IMR-90 (cell line): ENCODE measurements at regions not wholly inside any gene's neighbourhood (a gene's known extent, or its start where the extent isn't known, plus 50 kb on each side); places are given as distances from the start of the nearest gene placed in this dataset.

Experiments used
- ATAC-seq: fragments of 200-7000 bp; cut with Tn5 transposase; 2 replicates; pipeline ENCODE4 v1.9.1; 2020; ENCODE audit warnings: low read depth, mild to moderate bottlenecking, moderate library complexity
- BruUV-seq: library from RNA; stranded (reverse); fragments of 400-500 nt; replicated peaks from 2 replicates; lab custom pipeline; 2021; lab: Mats Ljungman, UMichigan
- CTCF ChIA-PET: fragments of 300-600 bp; formaldehyde crosslinking; extraction: SDS; loops from one replicate; lab custom pipeline; 2021; ENCODE audit warnings: antibody characterized with exemption; lab: Yijun Ruan, JAX
- POLR2A ChIA-PET: fragments of 300-600 bp; sonication (Branson Sonifier 250); formaldehyde crosslinking; loops from one replicate; lab custom pipeline; 2022; ENCODE audit warnings: antibody characterized with exemption; ENCODE audit not compliant: unreplicated experiment; lab: Charles Lee
- DNase-seq: peaks from one replicate; pipeline ENCODE4 v3.0.0; 2013
- H2AFZ ChIP-seq: replicated peaks from 2 replicates; pipeline ENCODE3; 2013; ENCODE audit warnings: low read length, mild to moderate bottlenecking; ENCODE audit not compliant: poor library complexity
- H2AK5ac ChIP-seq: 2 replicates; pipeline ENCODE4 v1.6.1; 2013; ENCODE audit warnings: low read depth, low read length, inconsistent platforms
- H2AK9ac ChIP-seq: replicated peaks from 2 replicates; pipeline ENCODE3; 2013; ENCODE audit warnings: mild to moderate bottlenecking, low read depth, low read length, moderate library complexity; ENCODE audit not compliant: poor library complexity
- H2BK120ac ChIP-seq: 2 replicates; pipeline ENCODE4 v1.6.1; 2013; ENCODE audit warnings: low read depth, low read length, inconsistent platforms
- H2BK15ac ChIP-seq: 3 replicates; pipeline ENCODE4 v1.6.1; 2013; ENCODE audit warnings: low read depth, low read length, inconsistent platforms
- H2BK20ac ChIP-seq: 2 replicates; pipeline ENCODE4 v1.6.1; 2013; ENCODE audit warnings: low read depth, mild to moderate bottlenecking, inconsistent platforms, low read length, moderate library complexity
- H2BK5ac ChIP-seq: 2 replicates; pipeline ENCODE4 v1.6.1; 2013; ENCODE audit warnings: mild to moderate bottlenecking, low read depth, low read length, inconsistent platforms; ENCODE audit not compliant: poor library complexity, severe bottlenecking
- H3K14ac ChIP-seq: replicated peaks from 2 replicates; pipeline ENCODE4 v1.6.1; 2013; ENCODE audit warnings: low read depth, low read length, inconsistent platforms
- H3K18ac ChIP-seq: 2 replicates; pipeline ENCODE4 v1.6.1; 2013; ENCODE audit warnings: low read depth, low read length, control low read depth
- H3K23ac ChIP-seq: 2 replicates; pipeline ENCODE4 v1.6.1; 2013; ENCODE audit warnings: low read depth, low read length, inconsistent platforms
- H3K27ac ChIP-seq: 2 replicates; pipeline ENCODE4 v1.5.1; 2013; ENCODE audit warnings: mild to moderate bottlenecking, control low read depth, low read length; ENCODE audit not compliant: insufficient read depth
- H3K27me3 ChIP-seq: 2 replicates; pipeline ENCODE4 v1.6.1; 2013; ENCODE audit warnings: low read length; ENCODE audit not compliant: control insufficient read depth, insufficient read depth
- H3K36me3 ChIP-seq: 2 replicates; pipeline ENCODE4 v1.6.1; 2013; ENCODE audit warnings: low read length, mixed read lengths; ENCODE audit not compliant: control insufficient read depth, insufficient read depth
- H3K4ac ChIP-seq: 2 replicates; pipeline ENCODE4 v1.6.1; 2013; ENCODE audit warnings: low read depth, low read length, inconsistent platforms
- H3K4me1 ChIP-seq: 2 replicates; pipeline ENCODE4 v1.6.1; 2013; ENCODE audit warnings: low read length, mixed read lengths; ENCODE audit not compliant: control insufficient read depth, insufficient read depth
- H3K4me2 ChIP-seq: 2 replicates; pipeline ENCODE4 v1.6.1; 2013; ENCODE audit warnings: low read depth, mild to moderate bottlenecking, control low read depth, low read length, moderate library complexity
- H3K4me3 ChIP-seq: 2 replicates; pipeline ENCODE4 v1.5.1; 2013; ENCODE audit warnings: low read depth, mild to moderate bottlenecking, control low read depth, low read length, moderate library complexity; ENCODE audit not compliant: insufficient read depth
- H3K56ac ChIP-seq: 2 replicates; pipeline ENCODE4 v1.6.1; 2013; ENCODE audit warnings: low read length, inconsistent platforms; ENCODE audit not compliant: insufficient read depth; ENCODE audit errors: extremely low read depth
- H3K79me1 ChIP-seq, 2 experiments: 2 replicates each; pipeline ENCODE4 v1.6.1; 2013; ENCODE audit warnings: low read length in 2 of 2, inconsistent platforms in 1 of 2, low read depth in 1 of 2
- H3K9ac ChIP-seq: 2 replicates; pipeline ENCODE4 v1.6.1; 2013; ENCODE audit warnings: low read depth, low read length, control low read depth
- H3K9me1 ChIP-seq: 2 replicates; pipeline ENCODE4 v1.6.1; 2013; ENCODE audit warnings: low read length, inconsistent platforms; ENCODE audit not compliant: insufficient read depth
- H3K9me3 ChIP-seq: 2 replicates; pipeline ENCODE4 v1.6.1; 2013; ENCODE audit warnings: low read length; ENCODE audit not compliant: control insufficient read depth, insufficient read depth
- H4K20me1 ChIP-seq: 2 replicates; pipeline ENCODE4 v1.6.1; 2013; ENCODE audit warnings: low read length, inconsistent platforms; ENCODE audit not compliant: insufficient read depth
- H4K5ac ChIP-seq: 2 replicates; pipeline ENCODE4 v1.6.1; 2013; ENCODE audit warnings: mild to moderate bottlenecking, low read depth, low read length, control low read depth
- H4K8ac ChIP-seq, 2 experiments: 2 replicates each; pipeline ENCODE4 v1.6.1; 2013; ENCODE audit warnings: low read depth in 2 of 2, low read length in 2 of 2, control low read depth in 1 of 2, inconsistent platforms in 1 of 2
- H4K91ac ChIP-seq: 2 replicates; pipeline ENCODE4 v1.6.1; 2013; ENCODE audit warnings: low read depth, low read length, inconsistent platforms; ENCODE audit not compliant: insufficient read depth
- FOS ChIP-seq: fragments of 150-350 bp; IDR thresholded peaks from 2 replicates; pipeline ENCODE4 v1.6.1; 2016; ENCODE audit warnings: low read depth, low read length
- NFE2L2 ChIP-seq: fragments of 150-350 bp; IDR thresholded peaks from 2 replicates; pipeline ENCODE4 v1.6.1; 2016; ENCODE audit warnings: low read depth, mild to moderate bottlenecking, low read length
- POLR2A ChIP-seq: IDR thresholded peaks from 2 replicates; pipeline ENCODE4 v1.6.1; 2012; ENCODE audit warnings: mild to moderate bottlenecking, low read depth, low read length
- RAD21 ChIP-seq: IDR thresholded peaks from 2 replicates; pipeline ENCODE4 v1.6.1; 2012; ENCODE audit warnings: low read length, improper control_type of control experiment
- WGBS, 2 experiments: methylation state at CpG; one replicate each; pipeline versions ENCODE4 v1.1.5 to v1.1.7; 2013; ENCODE audit warnings: missing lambda C conversion rate in 2 of 2; ENCODE audit not compliant: insufficient read length in 1 of 2; ENCODE audit errors: extremely low coverage in 2 of 2; 5-methylcytosine and 5-hydroxymethylcytosine counted together
- dilution Hi-C: fragments of 300-500 bp; cut with HindIII; formaldehyde crosslinking; loops from one replicate; pipeline ENCODE4 v1.14.3; 2018; ENCODE audit warnings: low sequenced_read_pairs; ENCODE audit not compliant: unreplicated experiment
- in situ Hi-C: fragments of 300-500 bp; cut with MboI; formaldehyde crosslinking; loops from 3 replicates; pipeline ENCODE4 v1.14.3; 2019; ENCODE audit warnings: low sequenced_read_pairs, inconsistent platforms, mixed read lengths
- intact Hi-C: fragments of 100-400 bp; cut with micrococcal nuclease; formaldehyde crosslinking; loops from 2 replicates; pipeline ENCODE4 v1.10.0; 2022
- TF ChIP-seq, protein P1 (sequence below): fragments of 150-350 bp; IDR thresholded peaks from 2 replicates; pipeline ENCODE4 v1.6.1; 2017; ENCODE audit warnings: mild to moderate bottlenecking, antibody characterized with exemption, low read length, low read depth
- TF ChIP-seq, protein P2 (sequence below): fragments of 150-350 bp; IDR thresholded peaks from 2 replicates; pipeline ENCODE4 v1.6.1; 2016; ENCODE audit warnings: low read depth, mild to moderate bottlenecking, low read length, moderate library complexity, borderline replicate concordance

DNA sequence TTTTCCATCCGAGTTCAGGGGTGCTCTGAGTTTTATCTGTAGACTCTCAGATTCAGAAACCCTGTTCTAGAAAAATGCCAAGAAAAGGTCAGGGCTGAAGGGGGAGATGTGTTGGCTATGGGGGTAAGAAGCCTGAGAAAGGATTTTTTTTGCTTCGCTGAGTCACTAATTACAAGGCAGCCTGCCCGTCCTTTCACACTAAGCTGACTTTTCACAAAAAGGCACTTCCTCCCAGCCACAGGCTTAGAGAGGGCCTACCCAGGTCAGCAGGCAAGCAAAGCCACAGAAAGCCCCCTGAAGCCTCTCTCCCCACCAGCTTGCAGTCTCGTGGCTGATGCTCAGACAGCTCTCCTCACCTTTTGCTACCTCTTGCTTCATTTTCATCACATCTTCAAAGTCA, 192.6 kb upstream of the PRICKLE2 start:
- Histone ChIP-seq H3K4me3 (no peak overlapping the region), H4K20me1 (no peaks in the 10 kb centered on the region)
- peak; percentile 76 for ATAC-seq

More for the DNA sequence above, 192.6 kb upstream of the PRICKLE2 start:
- H2BK15ac ChIP-seq = no peak overlapping the region
- CTCF ChIA-PET = no interaction called here
- peak overlapping the region; percentile 98 for H3K18ac ChIP-seq
- no CpG with 5 or more reads among the region's 4 CpGs for WGBS, 2 experiments
- no TSS peak for BruUV-seq
- no peaks in the 10 kb centered on the region; the same call in 1 of the 2 replicates for H3K9me1 ChIP-seq
- in situ Hi-C loops = no loop called here
- peak overlapping the region; percentile 35; the same call in 1 of the 2 replicates for H3K9ac ChIP-seq
- H3K36me3 ChIP-seq = no peaks in the 10 kb centered on the region
- no peak overlapping the region for H3K56ac ChIP-seq
- no peak overlapping the region for H2AK5ac ChIP-seq
- H2BK20ac ChIP-seq = no peak overlapping the region
- H3K27ac ChIP-seq = peak overlapping the region; percentile 14
- H3K79me1 ChIP-seq = no peaks in the 10 kb centered on the region
- TF ChIP-seq, protein P1, sequence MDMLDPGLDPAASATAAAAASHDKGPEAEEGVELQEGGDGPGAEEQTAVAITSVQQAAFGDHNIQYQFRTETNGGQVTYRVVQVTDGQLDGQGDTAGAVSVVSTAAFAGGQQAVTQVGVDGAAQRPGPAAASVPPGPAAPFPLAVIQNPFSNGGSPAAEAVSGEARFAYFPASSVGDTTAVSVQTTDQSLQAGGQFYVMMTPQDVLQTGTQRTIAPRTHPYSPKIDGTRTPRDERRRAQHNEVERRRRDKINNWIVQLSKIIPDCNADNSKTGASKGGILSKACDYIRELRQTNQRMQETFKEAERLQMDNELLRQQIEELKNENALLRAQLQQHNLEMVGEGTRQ = no peak
- TF ChIP-seq NFE2L2 (no peak), RAD21 (no peak), POLR2A (no peak), FOS (no peak)
- TF ChIP-seq, protein P2, sequence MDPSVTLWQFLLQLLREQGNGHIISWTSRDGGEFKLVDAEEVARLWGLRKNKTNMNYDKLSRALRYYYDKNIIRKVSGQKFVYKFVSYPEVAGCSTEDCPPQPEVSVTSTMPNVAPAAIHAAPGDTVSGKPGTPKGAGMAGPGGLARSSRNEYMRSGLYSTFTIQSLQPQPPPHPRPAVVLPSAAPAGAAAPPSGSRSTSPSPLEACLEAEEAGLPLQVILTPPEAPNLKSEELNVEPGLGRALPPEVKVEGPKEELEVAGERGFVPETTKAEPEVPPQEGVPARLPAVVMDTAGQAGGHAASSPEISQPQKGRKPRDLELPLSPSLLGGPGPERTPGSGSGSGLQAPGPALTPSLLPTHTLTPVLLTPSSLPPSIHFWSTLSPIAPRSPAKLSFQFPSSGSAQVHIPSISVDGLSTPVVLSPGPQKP = no peak
- intact Hi-C loops = no loop called here
- H3K9me3 ChIP-seq = no peaks in the 10 kb centered on the region
- POLR2A ChIA-PET = interaction anchor here (0.6 kb wide), 1 partner anchor 1091 kb away, joined by 3 read pairs; no protein-coding TSS in a partner anchor
- H2BK5ac ChIP-seq = no peak overlapping the region
- DNase-seq = peak; percentile 52
- H3K4me1 ChIP-seq = peaks cover 4% of the 10 kb centered on the region
- H2AFZ ChIP-seq = no peak overlapping the region
- H3K4me2 ChIP-seq = peak overlapping the region; percentile 43
- 0 out of 2 replicates have a peak overlapping the region, but pooled peaks have one; percentile 63 for H3K4ac ChIP-seq
- H3K14ac ChIP-seq = peak overlapping the region; percentile 34
- H2AK9ac ChIP-seq = no peak overlapping the region
- no peaks in the 10 kb centered on the region for H3K27me3 ChIP-seq
- no peak overlapping the region for H4K91ac ChIP-seq
- dilution Hi-C loops = no loop called here
- peak overlapping the region; percentile 95; the same call in 1 of the 2 replicates for H4K5ac ChIP-seq
- peak overlapping the region; percentile 21; the same call in 1 of the 2 replicates for H3K23ac ChIP-seq
- H4K8ac ChIP-seq = peak overlapping the region; percentile 17 to 71; a peak in 3 of 4 replicates
- H2BK120ac ChIP-seq = peak overlapping the region; percentile 68; the same call in 1 of the 2 replicates
